GM19372 (cell line): ENCODE measurements at regions not wholly inside any gene's neighbourhood (a gene's known extent, or its start where the extent isn't known, plus 50 kb on each side); places are given as distances from the start of the nearest gene placed in this dataset.

Source experiments
- ATAC-seq: cut with Tn5 transposase; IDR thresholded peaks from one replicate; pipeline ENCODE4 v1.9.1; 2021; ENCODE audit warnings: mild to moderate bottlenecking, low read depth, moderate library complexity; ENCODE audit not compliant: unreplicated experiment

DNA sequence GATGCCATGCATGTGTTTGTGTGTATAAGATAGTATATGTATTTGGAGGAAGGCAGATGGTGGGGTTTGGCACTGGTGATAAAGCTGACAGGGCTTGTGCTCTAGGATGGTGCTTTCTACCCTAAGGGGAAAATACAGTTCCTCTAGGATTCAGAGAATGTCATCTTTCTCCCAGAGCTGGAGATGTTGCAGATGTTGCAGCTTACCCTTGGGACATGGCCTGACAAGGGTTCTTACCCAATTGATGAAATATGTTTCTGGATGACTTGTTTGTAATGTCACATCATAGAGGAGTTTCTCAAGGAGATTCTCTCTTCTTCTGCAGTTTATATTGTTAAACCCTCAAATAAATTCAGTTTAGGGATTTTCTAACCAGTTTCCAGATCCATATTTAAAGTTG is 52.5 kb upstream of the PITX2 start:
- no peak for ATAC-seq

GRCh38 chr4:110676241-110676640 is 53.4 kb upstream of the PITX2 start:
- ATAC-seq, result no peak

DNA sequence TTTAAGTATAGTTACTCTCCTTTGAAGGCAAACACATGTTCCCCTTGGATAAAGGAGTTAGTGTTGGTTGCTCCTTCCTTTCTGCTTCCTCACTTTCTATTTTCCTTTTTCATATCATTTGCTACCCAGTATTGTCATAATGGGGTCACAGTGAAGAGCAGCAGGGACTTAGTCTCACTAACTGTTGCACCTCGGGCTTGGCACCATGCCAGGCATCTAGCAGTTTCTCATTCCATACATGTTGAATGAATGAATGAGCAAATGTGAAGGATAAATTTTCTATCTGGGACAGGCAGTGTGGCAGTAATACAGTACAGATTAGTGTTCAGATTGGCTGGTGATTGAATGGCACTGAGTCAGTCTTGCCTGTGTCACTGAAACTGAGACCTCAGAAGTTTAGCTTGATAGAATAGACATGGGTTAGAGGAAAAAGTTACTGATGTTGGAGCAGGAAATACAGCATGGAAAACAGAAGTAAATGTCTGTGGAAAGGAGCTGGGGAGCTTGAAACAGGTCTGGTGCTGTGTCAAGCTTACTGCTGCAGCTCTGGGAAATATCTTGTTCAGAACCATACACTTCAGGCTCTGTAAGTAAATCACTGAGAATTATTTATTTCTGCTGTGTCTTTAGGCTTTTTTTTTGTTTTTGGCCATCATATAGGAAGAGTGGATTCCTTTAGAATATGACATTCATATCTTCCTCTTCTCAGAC is 55.8 kb upstream of the PITX2 start:
- ATAC-seq, result no peak

GRCh38 chr4:110680265-110680664 is 57.4 kb upstream of the PITX2 start:
- ATAC-seq, result no peak

DNA sequence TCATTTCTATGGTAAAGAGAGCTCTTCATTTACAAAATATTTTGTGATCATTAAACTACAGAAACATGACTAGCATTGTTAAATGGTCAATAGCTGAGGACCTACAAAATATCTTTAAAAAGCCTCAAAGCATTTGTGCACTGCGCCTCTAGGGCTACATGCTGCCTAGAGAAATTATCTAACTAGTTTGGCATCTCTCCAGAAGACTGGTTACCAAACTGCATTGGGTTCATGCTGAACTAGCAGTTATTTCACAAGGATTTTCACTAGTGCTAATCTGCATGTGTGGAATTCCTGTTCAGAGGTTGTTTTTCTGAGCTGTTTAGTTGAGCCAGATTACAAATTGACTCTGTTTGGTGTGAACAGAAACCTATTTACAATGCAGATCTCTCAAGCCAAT is 58.5 kb upstream of the PITX2 start:
- ATAC-seq, result no peak

GRCh38 chr4:110682311-110682710 is 59.4 kb upstream of the PITX2 start:
- ATAC-seq, result no peak

DNA sequence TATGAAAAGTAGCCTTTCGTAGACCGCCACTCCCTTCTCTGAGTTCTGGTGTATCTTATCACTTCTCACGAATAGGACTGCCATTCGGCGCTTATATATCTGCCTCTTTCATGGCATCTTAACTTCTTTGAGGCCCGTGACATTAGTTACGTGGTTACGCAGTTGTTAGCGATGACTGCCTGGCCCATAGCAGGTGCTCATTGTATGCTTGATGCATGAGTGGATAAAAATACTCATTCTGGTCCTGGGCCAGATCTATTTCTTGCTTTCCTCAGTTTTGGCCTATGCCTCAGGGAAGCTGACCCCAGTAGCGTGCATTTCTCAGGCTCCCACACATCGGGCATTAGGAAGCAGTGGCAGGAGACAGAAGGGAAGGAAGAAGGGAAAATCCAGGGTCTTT is 60.7 kb upstream of the PITX2 start:
- no peak for ATAC-seq

GRCh38 chr4:110702326-110702725 is 79.4 kb upstream of the PITX2 start:
- no peak for ATAC-seq

DNA sequence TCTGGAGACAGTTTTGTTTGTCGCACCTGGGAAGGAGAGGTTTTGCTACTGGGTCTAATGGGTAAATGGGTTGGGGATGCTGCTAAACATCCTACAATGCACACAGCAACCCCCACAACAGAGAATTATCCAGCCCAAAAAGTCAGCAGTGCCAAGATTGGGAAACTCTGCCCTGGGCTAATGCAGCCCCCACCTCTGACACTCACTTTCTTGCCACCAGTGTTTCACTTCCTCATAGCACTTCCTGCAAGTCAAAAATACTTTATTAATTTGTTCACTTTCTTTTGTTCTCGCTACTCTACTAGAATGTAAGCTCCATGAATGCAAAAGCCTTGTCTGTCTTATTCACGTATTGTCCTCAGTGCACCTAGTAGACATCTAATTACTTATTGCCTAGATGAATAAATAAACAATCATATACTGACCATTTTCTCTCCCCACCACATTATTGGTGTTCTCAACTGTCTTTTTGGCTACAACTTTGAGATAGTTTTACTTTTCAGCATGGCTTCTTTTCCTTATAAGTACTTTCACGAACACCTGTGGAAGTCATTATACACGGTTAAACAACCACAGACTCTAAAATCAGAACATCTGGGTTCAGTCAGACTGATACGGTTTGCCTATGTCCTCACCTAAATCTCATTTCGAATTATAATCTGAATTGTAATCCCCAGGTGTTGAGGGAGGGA is 82.0 kb upstream of the PITX2 start:
- ATAC-seq, result no peak

GRCh38 chr4:110705440-110705782 is 82.5 kb upstream of the PITX2 start:
- no peak for ATAC-seq

DNA sequence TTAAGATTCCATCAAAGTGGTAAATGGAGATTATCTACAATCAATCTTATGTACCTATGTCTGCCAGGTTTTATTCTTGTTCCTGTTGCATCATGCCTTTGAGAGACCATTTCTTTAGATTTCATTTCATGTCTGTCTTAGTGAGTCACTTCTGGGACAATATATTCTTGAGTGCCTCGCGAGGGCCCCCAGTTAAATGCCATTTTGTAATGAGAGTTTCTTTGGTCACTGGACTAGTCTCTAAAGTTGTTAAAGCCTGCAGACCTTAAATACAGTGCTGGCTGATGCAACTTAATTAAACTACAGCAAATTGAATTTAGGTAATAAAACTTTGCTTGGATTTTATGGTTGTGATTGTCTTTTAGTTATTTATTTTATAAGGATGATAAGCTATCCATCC is 87.2 kb upstream of the PITX2 start:
- ATAC-seq, result no peak

DNA sequence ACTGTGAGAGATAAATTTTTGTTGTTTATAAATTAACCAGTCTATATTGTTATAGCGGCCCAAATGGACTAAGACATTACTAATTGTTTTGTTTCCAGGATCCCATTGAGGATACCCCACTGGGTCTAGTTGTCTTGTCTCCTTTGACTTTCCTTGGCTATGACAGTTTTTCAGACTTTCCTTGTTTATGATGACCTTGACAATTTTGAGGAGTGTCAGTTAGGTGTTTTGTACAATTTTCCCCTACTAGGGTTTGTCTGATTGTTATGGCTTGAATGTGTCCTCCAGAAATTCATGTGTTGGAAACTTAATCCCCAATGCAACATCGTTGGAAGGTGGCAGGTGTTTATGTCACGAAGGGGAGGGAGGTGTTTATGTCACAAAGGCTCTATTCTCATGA is 89.6 kb upstream of the PITX2 start:
- no peak for ATAC-seq

- ATAC-seq, result no peak
Measured at GRCh38 chr4:110730318-110730717, 107.4 kb upstream of the PITX2 start.

GRCh38 chr4:110733901-110734300 is 111.0 kb upstream of the PITX2 start:
- ATAC-seq, result no peak

GRCh38 chr4:110735686-110736085 is 112.8 kb upstream of the PITX2 start:
- no peak for ATAC-seq

GRCh38 chr4:110737931-110738330 is 115.1 kb upstream of the PITX2 start:
- no peak for ATAC-seq

GRCh38 chr4:110742143-110742542 is 119.3 kb upstream of the PITX2 start:
- no peak for ATAC-seq

- no peak for ATAC-seq
Measured at GRCh38 chr4:110748071-110748470, 125.2 kb upstream of the PITX2 start.

DNA sequence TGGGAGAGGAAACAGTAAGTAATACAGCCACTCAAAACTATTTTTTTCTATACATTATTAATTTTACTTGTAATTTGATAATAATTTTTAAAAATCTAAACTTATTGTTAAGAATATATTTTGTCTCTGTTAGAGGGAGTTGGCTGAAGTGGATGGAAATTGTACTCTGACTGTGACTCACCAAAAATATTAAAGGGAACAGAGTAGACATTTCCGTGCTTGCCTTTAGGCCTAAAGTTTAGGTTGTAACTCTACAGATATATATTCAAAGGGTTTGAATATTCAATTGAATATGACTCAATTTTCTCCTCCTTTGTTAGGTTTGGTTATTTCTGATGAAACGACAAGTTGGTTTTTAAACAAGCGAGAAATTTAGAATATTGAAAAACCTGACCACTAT is 128.3 kb upstream of the PITX2 start:
- ATAC-seq, result no peak

- no peak for ATAC-seq
Measured at GRCh38 chr4:110751986-110752385, 129.1 kb upstream of the PITX2 start.

- no peak for ATAC-seq
Measured at GRCh38 chr4:110753466-110753865, 130.6 kb upstream of the PITX2 start.

DNA sequence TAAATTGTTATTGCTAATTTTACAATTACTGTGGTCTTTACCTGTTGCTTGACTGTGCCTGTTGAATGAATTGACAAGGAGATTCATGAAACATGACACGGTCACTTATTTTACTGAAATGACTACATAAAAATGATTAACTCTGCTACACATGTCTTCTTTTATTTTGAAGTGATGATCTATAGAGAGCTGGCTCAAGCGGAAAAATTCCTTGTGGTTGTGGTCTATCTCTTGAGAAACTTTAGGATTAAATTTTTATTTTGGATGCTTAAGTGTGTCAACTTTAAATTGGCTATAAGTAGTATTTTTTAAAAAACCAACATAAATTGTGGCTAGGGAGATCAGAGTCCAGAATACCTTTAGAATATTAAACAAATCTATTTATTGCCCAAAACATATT is 131.8 kb upstream of the PITX2 start:
- ATAC-seq, result no peak
